ENCODE measurements at regions not wholly inside any gene's neighbourhood (a gene's known extent, or its start where the extent isn't known, plus 50 kb on each side); places are given as distances from the start of the nearest gene placed in this dataset.

DNA sequence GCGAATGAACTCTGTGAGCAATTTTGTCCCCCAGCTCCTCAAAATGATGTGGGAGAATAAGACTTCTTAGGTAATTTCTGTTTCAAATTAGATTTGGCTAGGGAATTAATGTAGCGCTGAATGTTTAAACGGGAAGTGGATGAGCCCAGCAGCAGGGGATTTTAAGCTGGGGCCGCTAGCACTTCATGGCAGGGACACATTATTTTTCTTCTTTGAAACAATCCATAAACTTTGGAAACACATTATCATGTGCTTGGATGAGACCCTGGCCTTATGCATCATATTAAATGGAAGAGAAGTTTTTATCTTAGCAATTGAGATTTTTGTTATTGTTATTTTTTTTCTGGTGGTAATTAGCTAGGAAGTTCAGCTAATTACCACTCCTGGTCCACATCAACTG lies 74.2 kb upstream of the FUCA2 start:
- no peak for DNase-seq (ENCODE audit: low read depth)
- no peak overlapping the region for H3K4me3 ChIP-seq (replicated peaks; ENCODE audit: low read depth, low read length)
- TF ChIP-seq, protein P1, sequence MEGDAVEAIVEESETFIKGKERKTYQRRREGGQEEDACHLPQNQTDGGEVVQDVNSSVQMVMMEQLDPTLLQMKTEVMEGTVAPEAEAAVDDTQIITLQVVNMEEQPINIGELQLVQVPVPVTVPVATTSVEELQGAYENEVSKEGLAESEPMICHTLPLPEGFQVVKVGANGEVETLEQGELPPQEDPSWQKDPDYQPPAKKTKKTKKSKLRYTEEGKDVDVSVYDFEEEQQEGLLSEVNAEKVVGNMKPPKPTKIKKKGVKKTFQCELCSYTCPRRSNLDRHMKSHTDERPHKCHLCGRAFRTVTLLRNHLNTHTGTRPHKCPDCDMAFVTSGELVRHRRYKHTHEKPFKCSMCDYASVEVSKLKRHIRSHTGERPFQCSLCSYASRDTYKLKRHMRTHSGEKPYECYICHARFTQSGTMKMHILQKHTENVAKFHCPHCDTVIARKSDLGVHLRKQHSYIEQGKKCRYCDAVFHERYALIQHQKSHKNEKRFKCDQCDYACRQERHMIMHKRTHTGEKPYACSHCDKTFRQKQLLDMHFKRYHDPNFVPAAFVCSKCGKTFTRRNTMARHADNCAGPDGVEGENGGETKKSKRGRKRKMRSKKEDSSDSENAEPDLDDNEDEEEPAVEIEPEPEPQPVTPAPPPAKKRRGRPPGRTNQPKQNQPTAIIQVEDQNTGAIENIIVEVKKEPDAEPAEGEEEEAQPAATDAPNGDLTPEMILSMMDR (IDR thresholded peaks at IDR 0.05; ENCODE audit: low read length, missing control alignments), result no peak

DNA sequence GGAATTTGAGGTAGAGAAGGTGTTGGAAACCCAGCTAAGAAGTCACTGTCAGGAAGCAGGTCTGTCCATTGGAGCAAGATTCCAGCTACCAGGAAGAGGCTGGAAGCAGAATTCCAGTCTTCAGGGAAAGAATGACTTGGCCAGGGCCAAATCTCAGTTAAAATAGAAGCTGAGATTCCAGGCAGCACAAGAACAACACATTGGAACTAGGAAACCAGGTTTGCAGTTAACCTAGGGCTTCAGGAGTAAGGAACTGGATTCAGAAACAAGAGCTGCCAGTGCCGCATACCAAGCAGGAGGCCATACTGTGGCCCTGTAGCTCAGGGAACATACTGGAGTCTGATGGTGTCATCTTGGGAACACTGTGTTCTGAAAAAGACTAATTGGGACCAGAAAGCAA lies 73.7 kb upstream of the FUCA2 start:
- DNase-seq (ENCODE audit: low read depth), result no peak
- TF ChIP-seq, protein P1 (IDR thresholded peaks at IDR 0.05; ENCODE audit: low read length, missing control alignments), result no peak

DNA sequence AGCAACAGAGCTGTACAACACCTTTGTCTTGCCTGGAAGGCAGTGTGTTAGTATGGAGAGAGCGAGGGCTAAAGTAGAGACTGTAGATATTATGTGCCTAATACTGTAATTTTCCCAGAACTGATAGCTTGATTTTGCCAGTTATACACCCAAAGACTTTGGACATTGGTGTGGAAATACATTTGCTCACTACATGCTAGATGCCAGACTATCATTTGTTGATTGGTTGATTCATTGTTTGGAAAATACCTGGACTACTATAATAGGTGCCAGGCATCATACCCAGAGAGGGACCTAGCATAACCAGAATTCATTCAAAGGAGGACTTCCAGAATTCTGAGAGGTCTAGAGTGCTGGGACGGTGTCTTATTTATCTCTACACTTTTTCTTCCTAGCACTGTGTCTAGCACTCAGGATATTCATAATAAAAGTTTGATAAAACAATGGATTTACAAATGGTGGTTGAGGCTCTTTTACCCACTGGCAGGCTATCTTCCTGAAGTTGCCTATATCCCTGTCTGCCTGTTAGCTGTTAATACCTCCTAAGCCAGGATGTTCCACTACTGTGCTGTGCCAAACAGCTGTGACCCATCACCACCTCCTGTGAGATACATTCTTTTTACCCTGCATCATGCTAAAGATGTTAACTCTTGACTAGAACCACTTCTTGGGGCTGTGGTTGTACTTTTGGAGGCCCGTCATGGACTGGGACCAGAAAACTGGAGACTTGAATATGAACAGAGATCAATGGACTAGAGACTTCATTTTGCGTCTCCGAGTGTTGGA lies 72.2 kb upstream of the FUCA2 start:
- DNase-seq (ENCODE audit: low read depth), result peak; percentile 88
- no peak overlapping the region for H3K4me3 ChIP-seq (replicated peaks; ENCODE audit: low read depth, low read length)
- TF ChIP-seq, protein P1 (IDR thresholded peaks at IDR 0.05; ENCODE audit: low read length, missing control alignments), result no peak

More for the DNA sequence above, 73.7 kb upstream of the FUCA2 start:
- no peak overlapping the region for H3K4me3 ChIP-seq (replicated peaks; ENCODE audit: low read depth, low read length)

DNA sequence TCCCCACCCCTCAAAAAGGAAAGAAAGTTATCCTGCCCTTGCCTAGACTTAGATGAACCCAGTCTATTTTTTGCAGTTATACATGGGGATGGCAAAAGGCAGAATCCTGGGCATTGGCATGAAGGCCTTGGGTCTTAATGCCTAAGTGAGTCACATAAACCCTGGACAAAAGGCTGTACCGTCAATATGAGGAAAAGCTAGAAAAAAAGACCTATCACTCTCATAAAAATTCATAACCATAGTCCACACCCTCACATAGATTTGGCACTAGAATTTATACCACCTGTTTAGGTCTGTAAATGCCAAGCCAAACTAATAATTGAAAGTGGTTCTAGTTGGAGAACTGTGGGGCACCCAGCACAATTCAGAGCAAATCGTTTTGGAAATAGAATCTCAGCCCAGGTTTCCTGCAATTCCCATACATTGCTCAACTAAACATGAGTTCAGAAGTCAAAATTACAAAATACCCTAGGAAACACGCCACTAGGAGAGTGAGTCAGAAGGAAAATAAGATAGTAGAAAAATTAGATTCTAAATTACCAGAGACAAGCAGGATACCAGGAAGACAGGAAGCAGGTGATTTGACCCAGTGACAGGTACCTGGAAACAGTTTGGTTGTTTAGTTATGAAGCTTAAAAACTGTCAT lies 70.4 kb upstream of the FUCA2 start:
- TF ChIP-seq, protein P1 (IDR thresholded peaks at IDR 0.05; ENCODE audit: low read length, missing control alignments), result no peak
- no peak overlapping the region for H3K4me3 ChIP-seq (replicated peaks; ENCODE audit: low read depth, low read length)
- peak; percentile 93 for DNase-seq (ENCODE audit: low read depth)

DNA sequence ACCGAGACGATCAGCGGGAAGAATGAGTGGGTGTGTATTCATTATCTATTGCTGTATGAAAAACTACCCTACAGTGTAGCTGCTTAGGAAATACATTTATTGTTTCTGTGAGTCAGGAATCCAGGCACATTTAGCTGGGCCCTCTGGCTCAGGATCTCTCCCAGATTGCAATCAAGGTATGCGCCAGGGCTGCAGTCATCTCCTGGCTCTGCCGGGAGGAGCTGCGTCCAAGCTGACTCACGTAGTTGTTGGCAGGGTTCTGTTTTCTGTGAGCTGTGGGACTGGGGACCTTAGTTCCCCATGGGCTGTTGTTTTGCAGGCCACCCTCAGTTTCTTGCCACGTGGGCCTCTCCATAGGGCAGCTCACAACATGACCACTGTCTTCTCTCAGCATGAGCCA lies 68.2 kb upstream of the FUCA2 start:
- DNase-seq (ENCODE audit: low read depth), result peak; percentile 97
- TF ChIP-seq, protein P1 (IDR thresholded peaks at IDR 0.05; ENCODE audit: low read length, missing control alignments), result no peak
- H3K4me3 ChIP-seq (replicated peaks; ENCODE audit: low read depth, low read length), result no peak overlapping the region

DNA sequence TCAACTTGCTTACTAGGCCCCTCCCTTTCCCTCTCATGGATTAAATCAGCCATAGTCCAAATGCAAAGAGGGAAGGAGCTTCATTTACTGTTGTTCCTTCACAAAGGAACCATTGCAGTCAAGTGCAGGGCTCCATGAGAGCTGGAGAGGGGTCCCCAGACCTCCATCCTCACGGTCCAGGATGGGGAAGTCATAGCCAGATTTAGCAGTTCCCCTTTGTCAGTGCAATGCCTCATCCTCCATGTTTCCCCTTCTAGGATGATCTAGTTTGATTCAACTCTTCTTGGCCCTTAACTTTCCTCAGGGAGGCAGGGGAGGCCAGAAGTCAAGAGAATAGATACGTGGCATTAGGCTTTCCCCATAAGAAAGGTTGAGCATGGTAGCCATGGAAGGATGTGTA lies 66.5 kb upstream of the FUCA2 start:
- no peak for DNase-seq (ENCODE audit: low read depth)
- H3K4me3 ChIP-seq (replicated peaks; ENCODE audit: low read depth, low read length), result no peak overlapping the region
- TF ChIP-seq, protein P1 (IDR thresholded peaks at IDR 0.05; ENCODE audit: low read length, missing control alignments), result no peak
